BLaER1 treated with 17β-estradiol and CSF1 and Interleukin-3, amounts not matched to agents 10 nM and 100 nM (cell line): ENCODE measurements at regions not wholly inside any gene's neighbourhood (a gene's known extent, or its start where the extent isn't known, plus 50 kb on each side); places are given as distances from the start of the nearest gene placed in this dataset.

Experiments used
- H3K27ac ChIP-seq, 11 experiments: shearing (Covaris generic); formaldehyde crosslinking; 2 replicates each; pipeline ENCODE4 v1.8.1; 2022
- H3K27me3 ChIP-seq, 11 experiments: shearing (Covaris generic); formaldehyde crosslinking; 2 replicates each; pipeline ENCODE4 v1.8.1; 2022
- H3K36me3 ChIP-seq, 11 experiments: shearing (Covaris generic); formaldehyde crosslinking; 2 replicates each; pipeline ENCODE4 v1.8.1; 2022
- H3K4me1 ChIP-seq, 10 experiments: shearing (Covaris generic); formaldehyde crosslinking; 2 replicates each; pipeline ENCODE4 v1.8.1; 2022
- H3K4me2 ChIP-seq, 11 experiments: shearing (Covaris generic); formaldehyde crosslinking; 2 replicates each; pipeline ENCODE4 v1.8.1; 2022
- H3K4me3 ChIP-seq, 10 experiments: shearing (Covaris generic); formaldehyde crosslinking; 2 replicates each; pipeline ENCODE4 v1.8.1; 2022
- H3K9ac ChIP-seq, 11 experiments: shearing (Covaris generic); formaldehyde crosslinking; 2 replicates each; pipeline ENCODE4 v1.8.1; 2022
- H3K9me3 ChIP-seq, 11 experiments: shearing (Covaris generic); formaldehyde crosslinking; replicated peaks in 1 of 11; 2 replicates each; pipeline ENCODE4 v1.8.1; 2022
- H4K20me1 ChIP-seq, 11 experiments: shearing (Covaris generic); formaldehyde crosslinking; 2 replicates each; pipeline ENCODE4 v1.8.1; 2022
- Cebpa-rat ChIP-seq, 11 experiments: shearing (Covaris generic); IDR thresholded peaks; 2 replicates each; pipeline ENCODE4 v1.8.1; 2022

GRCh38 chr22:46026899-46027210, 49.9 kb upstream of the WNT7B start:
- H3K4me3 ChIP-seq, result no peak overlapping the region
- H3K36me3 ChIP-seq, result no peaks in the 10 kb centered on the region
- peaks cover 0 to 8% (median 0%) of the 10 kb centered on the region in 11 experiments; a peak in 2 of 22 replicates for H4K20me1 ChIP-seq
- no peak overlapping the region for H3K4me2 ChIP-seq
- H3K27me3 ChIP-seq, result peaks cover 33 to 64% (median 53%) of the 10 kb centered on the region in 11 experiments
- H3K9ac ChIP-seq, result no peak overlapping the region
- H3K4me1 ChIP-seq, result peaks cover 0 to 10% (median 0%) of the 10 kb centered on the region in 10 experiments; a peak in 3 of 20 replicates
- no peaks in the 10 kb centered on the region for H3K9me3 ChIP-seq
- TF ChIP-seq Cebpa-rat (IDR thresholded peaks at IDR 0.05), result no peak
- no peak overlapping the region for H3K27ac ChIP-seq

GRCh38 chr22:46027211-46028105, 50.5 kb upstream of the WNT7B start:
- Histone ChIP-seq H3K4me1 (peaks cover 0 to 15% (median 0%) of the 10 kb centered on the region in 10 experiments; a peak in 3 of 20 replicates), H3K4me3 (no peak overlapping the region), H4K20me1 (peaks cover 0 to 8% (median 0%) of the 10 kb centered on the region in 11 experiments; a peak in 2 of 22 replicates), H3K27ac (no peak overlapping the region), H3K9me3 (no peaks in the 10 kb centered on the region), H3K9ac (no peak overlapping the region), H3K27me3 (peaks cover 33 to 64% (median 53%) of the 10 kb centered on the region in 11 experiments), H3K4me2 (no peak overlapping the region), H3K36me3 (no peaks in the 10 kb centered on the region)
- TF ChIP-seq Cebpa-rat (IDR thresholded peaks at IDR 0.05), result no peak

- Histone ChIP-seq H3K4me2 (no peak overlapping the region), H3K36me3 (no peaks in the 10 kb centered on the region), H3K9ac (no peak overlapping the region), H3K9me3 (no peaks in the 10 kb centered on the region), H3K4me3 (no peak overlapping the region), H3K4me1 (peaks cover 0 to 15% (median 0%) of the 10 kb centered on the region in 10 experiments; a peak in 3 of 20 replicates), H3K27ac (no peak overlapping the region), H3K27me3 (peaks cover 33 to 63% (median 53%) of the 10 kb centered on the region in 11 experiments), H4K20me1 (peaks cover 0 to 8% (median 0%) of the 10 kb centered on the region in 11 experiments; a peak in 2 of 22 replicates)
- no peak for TF ChIP-seq Cebpa-rat (IDR thresholded peaks at IDR 0.05)
Observed at GRCh38 chr22:46028106-46028991, 51.4 kb upstream of the WNT7B start.

GRCh38 chr22:46029036-46029435, 52.1 kb upstream of the WNT7B start:
- no peak overlapping the region for H3K27ac ChIP-seq

GRCh38 chr22:46029574-46030200, 52.7 kb upstream of the WNT7B start:
- peaks cover 33 to 52% (median 44%) of the 10 kb centered on the region in 11 experiments for H3K27me3 ChIP-seq
- peaks cover 0 to 16% (median 0%) of the 10 kb centered on the region in 10 experiments; a peak in 5 of 20 replicates for H3K4me1 ChIP-seq
- no peak overlapping the region for H3K9ac ChIP-seq
- no peak overlapping the region for H3K4me3 ChIP-seq
- no peaks in the 10 kb centered on the region for H3K9me3 ChIP-seq
- no peak overlapping the region for H3K27ac ChIP-seq
- no peaks in the 10 kb centered on the region for H3K36me3 ChIP-seq
- TF ChIP-seq Cebpa-rat (IDR thresholded peaks at IDR 0.05), result no peak
- no peak overlapping the region for H3K4me2 ChIP-seq
- peaks cover 0 to 8% (median 0%) of the 10 kb centered on the region in 11 experiments; a peak in 2 of 22 replicates for H4K20me1 ChIP-seq

More at GRCh38 chr22:46029036-46029435, 52.1 kb upstream of the WNT7B start:
- Histone ChIP-seq H3K36me3 (no peaks in the 10 kb centered on the region), H3K27me3 (peaks cover 33 to 57% (median 50%) of the 10 kb centered on the region in 11 experiments), H3K9ac (no peak overlapping the region), H4K20me1 (peaks cover 0 to 8% (median 0%) of the 10 kb centered on the region in 11 experiments; a peak in 2 of 22 replicates), H3K4me1 (peaks cover 0 to 15% (median 0%) of the 10 kb centered on the region in 10 experiments; a peak in 3 of 20 replicates), H3K9me3 (no peaks in the 10 kb centered on the region), H3K4me3 (no peak overlapping the region), H3K4me2 (no peak overlapping the region)
- no peak for TF ChIP-seq Cebpa-rat (IDR thresholded peaks at IDR 0.05)

GRCh38 chr22:46030231-46030880, 53.4 kb upstream of the WNT7B start:
- Histone ChIP-seq H3K9me3 (no peaks in the 10 kb centered on the region), H3K27ac (no peak overlapping the region), H3K27me3 (peaks cover 28 to 46% (median 37%) of the 10 kb centered on the region in 11 experiments), H3K36me3 (no peaks in the 10 kb centered on the region), H3K4me3 (no peak overlapping the region), H3K4me2 (no peak overlapping the region), H3K4me1 (peaks cover 5 to 22% (median 6%) of the 10 kb centered on the region in 10 experiments; a peak in 12 of 20 replicates), H3K9ac (no peak overlapping the region), H4K20me1 (peaks cover 0 to 8% (median 0%) of the 10 kb centered on the region in 11 experiments; a peak in 2 of 22 replicates)
- no peak for TF ChIP-seq Cebpa-rat (IDR thresholded peaks at IDR 0.05)

GRCh38 chr22:46031066-46031465, 54.1 kb upstream of the WNT7B start:
- Histone ChIP-seq H3K4me1 (peaks cover 5 to 22% (median 6%) of the 10 kb centered on the region in 10 experiments; a peak in 13 of 20 replicates), H3K9ac (no peak overlapping the region), H3K4me2 (no peak overlapping the region), H4K20me1 (peaks cover 0 to 8% (median 0%) of the 10 kb centered on the region in 11 experiments; a peak in 2 of 22 replicates), H3K36me3 (no peaks in the 10 kb centered on the region), H3K27me3 (peaks cover 21 to 39% (median 30%) of the 10 kb centered on the region in 11 experiments), H3K4me3 (no peak overlapping the region), H3K9me3 (no peaks in the 10 kb centered on the region), H3K27ac (no peak overlapping the region)
- TF ChIP-seq Cebpa-rat (IDR thresholded peaks at IDR 0.05), result no peak

GRCh38 chr22:46031557-46031956, 54.6 kb upstream of the WNT7B start:
- Histone ChIP-seq H3K4me3 (no peak overlapping the region), H3K9ac (no peak overlapping the region), H3K27me3 (peaks cover 16 to 34% (median 25%) of the 10 kb centered on the region in 11 experiments), H3K4me2 (no peak overlapping the region), H3K9me3 (no peaks in the 10 kb centered on the region), H3K4me1 (peaks cover 7 to 27% (median 11%) of the 10 kb centered on the region in 10 experiments), H3K27ac (no peak overlapping the region), H4K20me1 (peaks cover 0 to 8% (median 0%) of the 10 kb centered on the region in 11 experiments; a peak in 2 of 22 replicates), H3K36me3 (no peaks in the 10 kb centered on the region)
- TF ChIP-seq Cebpa-rat (IDR thresholded peaks at IDR 0.05), result no peak
